Loucy (cell line): ENCODE measurements at regions not wholly inside any gene's neighbourhood (a gene's known extent, or its start where the extent isn't known, plus 50 kb on each side); places are given as distances from the start of the nearest gene placed in this dataset.

ENCODE experiments used
- H2AFZ ChIP-seq: fragments of 200-600 bp; sonication (generic); 2 replicates; pipeline ENCODE4 v1.6.0; 2016; ENCODE audit warnings: antibody characterized with exemption, mild to moderate bottlenecking, low read length, moderate library complexity
- H3F3A ChIP-seq: fragments of 200-600 bp; 2 replicates; pipeline ENCODE4 v1.6.0; 2016; ENCODE audit warnings: antibody characterized with exemption, low read depth, mild to moderate bottlenecking
- H3K27me3 ChIP-seq: fragments of 200-600 bp; sonication (generic); 2 replicates; pipeline ENCODE4 v1.6.1; 2014; ENCODE audit warnings: low read length, mild to moderate bottlenecking; ENCODE audit not compliant: insufficient read depth, poor library complexity, severe bottlenecking
- H3K36me3 ChIP-seq: fragments of 200-600 bp; sonication (generic); 2 replicates; pipeline ENCODE4 v1.6.1; 2016; ENCODE audit warnings: low read length; ENCODE audit not compliant: insufficient read depth
- H3K4me1 ChIP-seq: fragments of 200-600 bp; sonication (generic); 2 replicates; pipeline ENCODE4 v1.5.1; 2014; ENCODE audit warnings: low read length, mild to moderate bottlenecking; ENCODE audit not compliant: insufficient read depth, poor library complexity, severe bottlenecking
- H3K4me2 ChIP-seq: fragments of 200-600 bp; sonication (generic); 2 replicates; pipeline ENCODE4 v1.6.0; 2014; ENCODE audit warnings: antibody characterized with exemption, low read length, low read depth, mild to moderate bottlenecking; ENCODE audit not compliant: poor library complexity, severe bottlenecking
- H3K4me3 ChIP-seq: fragments of 200-600 bp; sonication (generic); 2 replicates; pipeline ENCODE4 v1.5.1; 2014; ENCODE audit warnings: low read length, mild to moderate bottlenecking, mixed read lengths; ENCODE audit not compliant: poor library complexity, severe bottlenecking
- H3K79me2 ChIP-seq: fragments of 200-600 bp; sonication (generic); 2 replicates; pipeline ENCODE4 v1.6.1; 2014; ENCODE audit warnings: low read length; ENCODE audit not compliant: insufficient read depth
- H3K9ac ChIP-seq: fragments of 200-600 bp; sonication (generic); 2 replicates; pipeline ENCODE4 v1.6.0; 2014; ENCODE audit warnings: mild to moderate bottlenecking, low read depth, low read length, moderate library complexity; ENCODE audit not compliant: poor library complexity, severe bottlenecking
- H3K9me2 ChIP-seq: fragments of 200-600 bp; sonication (generic); replicated peaks from 2 replicates; pipeline ENCODE4 v1.6.1; 2016; ENCODE audit warnings: low read depth, low read length, mixed read lengths
- H3K9me3 ChIP-seq: fragments of 200-600 bp; sonication (generic); 2 replicates; pipeline ENCODE4 v1.6.1; 2014; ENCODE audit warnings: mild to moderate bottlenecking, antibody characterized with exemption, low read length, low read depth; ENCODE audit not compliant: insufficient read depth
- H4K20me1 ChIP-seq: fragments of 200-600 bp; sonication (generic); 2 replicates; pipeline ENCODE4 v1.6.0; 2014; ENCODE audit warnings: antibody characterized with exemption, low read length, mild to moderate bottlenecking; ENCODE audit not compliant: insufficient read depth, poor library complexity, severe bottlenecking
- CTCF ChIP-seq: fragments of 200-600 bp; sonication (generic); conservative IDR thresholded peaks from 2 replicates; pipeline ENCODE4 v1.5.1; 2014; ENCODE audit warnings: mild to moderate bottlenecking, antibody characterized with exemption, low read length
- EZH2phosphoT487 ChIP-seq: fragments of 200-600 bp; IDR thresholded peaks from 2 replicates; pipeline ENCODE4 v1.6.1; 2018; ENCODE audit warnings: antibody characterized with exemption, mild to moderate bottlenecking, moderate library complexity, borderline replicate concordance

- Histone ChIP-seq H3K36me3 (no peaks in the 10 kb centered on the region), H4K20me1 (no peaks in the 10 kb centered on the region), H3K4me1 (no peaks in the 10 kb centered on the region), H3F3A (no peaks in the 10 kb centered on the region), H3K9me3 (peaks cover 8% of the 10 kb centered on the region; the same call in 1 of the 2 replicates), H3K79me2 (no peaks in the 10 kb centered on the region), H3K27me3 (no peaks in the 10 kb centered on the region), H3K9me2 (no peaks in the 10 kb centered on the region), H2AFZ (no peak overlapping the region), H3K9ac (no peak overlapping the region), H3K4me2 (no peak overlapping the region), H3K4me3 (no peak overlapping the region)
- TF ChIP-seq EZH2phosphoT487, result no peak
- TF ChIP-seq CTCF, result no peak
These were observed 485.2 kb upstream of the SALL3 start for GRCh38 chr18:78494204-78495085.

GRCh38 chr18:78495550-78495949 is 484.1 kb upstream of the SALL3 start:
- H4K20me1 ChIP-seq, result no peaks in the 10 kb centered on the region
- no peak overlapping the region for H3K4me2 ChIP-seq
- H3K9me3 ChIP-seq, result peaks cover 9% of the 10 kb centered on the region; the same call in 1 of the 2 replicates
- no peaks in the 10 kb centered on the region for H3K36me3 ChIP-seq
- no peaks in the 10 kb centered on the region for H3K27me3 ChIP-seq
- no peak for TF ChIP-seq CTCF
- TF ChIP-seq EZH2phosphoT487, result no peak
- no peak overlapping the region for H2AFZ ChIP-seq
- no peaks in the 10 kb centered on the region for H3K9me2 ChIP-seq
- H3K4me3 ChIP-seq, result no peak overlapping the region
- H3F3A ChIP-seq, result no peaks in the 10 kb centered on the region
- H3K9ac ChIP-seq, result no peak overlapping the region
- H3K4me1 ChIP-seq, result no peaks in the 10 kb centered on the region
- H3K79me2 ChIP-seq, result no peaks in the 10 kb centered on the region

GRCh38 chr18:78496079-78496478 is 483.5 kb upstream of the SALL3 start:
- Histone ChIP-seq H3K9me3 (peaks cover 9% of the 10 kb centered on the region; the same call in 1 of the 2 replicates), H3K9me2 (no peaks in the 10 kb centered on the region), H3K9ac (no peak overlapping the region), H4K20me1 (no peaks in the 10 kb centered on the region), H3K4me1 (no peaks in the 10 kb centered on the region), H2AFZ (no peak overlapping the region), H3K36me3 (no peaks in the 10 kb centered on the region), H3F3A (no peaks in the 10 kb centered on the region), H3K79me2 (no peaks in the 10 kb centered on the region), H3K27me3 (no peaks in the 10 kb centered on the region), H3K4me3 (no peak overlapping the region), H3K4me2 (no peak overlapping the region)
- TF ChIP-seq EZH2phosphoT487 (no peak), CTCF (no peak)
